Osteocyte (in vitro differentiated cells): ENCODE measurements at regions not wholly inside any gene's neighbourhood (a gene's known extent, or its start where the extent isn't known, plus 50 kb on each side); places are given as distances from the start of the nearest gene placed in this dataset.

Experiments
- DNase-seq: peaks from one replicate; pipeline ENCODE4 v3.0.0; 2021; ENCODE audit warnings: mixed read lengths; ENCODE audit not compliant: unreplicated experiment; ENCODE audit errors: extremely low spot score
- H3K27ac Mint-ChIP-seq: one replicate; pipeline ENCODE4 v1.8.0; 2021; ENCODE audit warnings: mild to moderate bottlenecking, mixed read lengths; ENCODE audit not compliant: unreplicated experiment
- H3K27me3 Mint-ChIP-seq: one replicate; pipeline ENCODE4 v1.8.0; 2021; ENCODE audit warnings: mixed read lengths; ENCODE audit not compliant: unreplicated experiment
- H3K36me3 Mint-ChIP-seq: one replicate; pipeline ENCODE4 v1.8.0; 2021; ENCODE audit warnings: mixed read lengths; ENCODE audit not compliant: unreplicated experiment
- H3K4me1 Mint-ChIP-seq: one replicate; pipeline ENCODE4 v1.8.0; 2021; ENCODE audit warnings: mixed read lengths; ENCODE audit not compliant: unreplicated experiment
- H3K4me3 Mint-ChIP-seq: one replicate; pipeline ENCODE4 v1.8.0; 2021; ENCODE audit warnings: mild to moderate bottlenecking, moderate library complexity, mixed read lengths; ENCODE audit not compliant: unreplicated experiment
- H3K9me3 Mint-ChIP-seq: one replicate; pipeline ENCODE4 v1.8.0; 2021; ENCODE audit warnings: mixed read lengths; ENCODE audit not compliant: unreplicated experiment
- TF ChIP-seq, protein P1 (sequence below): fragments of 200-600 bp; sonication (generic); IDR thresholded peaks from 2 replicates; pipeline ENCODE4 v1.5.0; 2021; ENCODE audit warnings: antibody characterized with exemption, mild to moderate bottlenecking, moderate library complexity

DNA sequence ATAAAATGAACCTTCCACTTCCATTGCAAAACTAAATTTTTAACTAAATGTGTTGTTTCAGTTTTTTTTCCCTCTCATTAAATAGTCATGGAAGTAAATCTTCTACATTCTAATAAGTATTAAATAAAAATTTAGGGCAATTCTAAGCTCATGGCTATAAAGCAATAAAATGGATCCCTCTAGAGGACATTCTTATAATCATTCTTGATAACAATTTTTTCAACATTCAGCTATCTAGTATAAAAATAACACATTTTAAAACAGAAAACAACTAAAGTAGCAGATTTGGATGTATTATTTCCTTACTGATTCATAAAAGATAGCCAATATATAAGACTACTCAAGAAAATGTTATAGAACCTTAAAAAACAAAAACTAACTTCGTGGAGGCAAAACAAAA, 393.1 kb downstream of the PLOD2 start:
- Mint-ChIP-seq H3K27ac (no peak overlapping the region), H3K9me3 (no peaks in the 10 kb centered on the region), H3K4me1 (no peaks in the 10 kb centered on the region), H3K27me3 (peaks cover 35% of the 10 kb centered on the region), H3K36me3 (no peaks in the 10 kb centered on the region), H3K4me3 (no peak overlapping the region)
- TF ChIP-seq, protein P1, sequence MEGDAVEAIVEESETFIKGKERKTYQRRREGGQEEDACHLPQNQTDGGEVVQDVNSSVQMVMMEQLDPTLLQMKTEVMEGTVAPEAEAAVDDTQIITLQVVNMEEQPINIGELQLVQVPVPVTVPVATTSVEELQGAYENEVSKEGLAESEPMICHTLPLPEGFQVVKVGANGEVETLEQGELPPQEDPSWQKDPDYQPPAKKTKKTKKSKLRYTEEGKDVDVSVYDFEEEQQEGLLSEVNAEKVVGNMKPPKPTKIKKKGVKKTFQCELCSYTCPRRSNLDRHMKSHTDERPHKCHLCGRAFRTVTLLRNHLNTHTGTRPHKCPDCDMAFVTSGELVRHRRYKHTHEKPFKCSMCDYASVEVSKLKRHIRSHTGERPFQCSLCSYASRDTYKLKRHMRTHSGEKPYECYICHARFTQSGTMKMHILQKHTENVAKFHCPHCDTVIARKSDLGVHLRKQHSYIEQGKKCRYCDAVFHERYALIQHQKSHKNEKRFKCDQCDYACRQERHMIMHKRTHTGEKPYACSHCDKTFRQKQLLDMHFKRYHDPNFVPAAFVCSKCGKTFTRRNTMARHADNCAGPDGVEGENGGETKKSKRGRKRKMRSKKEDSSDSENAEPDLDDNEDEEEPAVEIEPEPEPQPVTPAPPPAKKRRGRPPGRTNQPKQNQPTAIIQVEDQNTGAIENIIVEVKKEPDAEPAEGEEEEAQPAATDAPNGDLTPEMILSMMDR = peak; percentile 55
- no peak for DNase-seq

DNA sequence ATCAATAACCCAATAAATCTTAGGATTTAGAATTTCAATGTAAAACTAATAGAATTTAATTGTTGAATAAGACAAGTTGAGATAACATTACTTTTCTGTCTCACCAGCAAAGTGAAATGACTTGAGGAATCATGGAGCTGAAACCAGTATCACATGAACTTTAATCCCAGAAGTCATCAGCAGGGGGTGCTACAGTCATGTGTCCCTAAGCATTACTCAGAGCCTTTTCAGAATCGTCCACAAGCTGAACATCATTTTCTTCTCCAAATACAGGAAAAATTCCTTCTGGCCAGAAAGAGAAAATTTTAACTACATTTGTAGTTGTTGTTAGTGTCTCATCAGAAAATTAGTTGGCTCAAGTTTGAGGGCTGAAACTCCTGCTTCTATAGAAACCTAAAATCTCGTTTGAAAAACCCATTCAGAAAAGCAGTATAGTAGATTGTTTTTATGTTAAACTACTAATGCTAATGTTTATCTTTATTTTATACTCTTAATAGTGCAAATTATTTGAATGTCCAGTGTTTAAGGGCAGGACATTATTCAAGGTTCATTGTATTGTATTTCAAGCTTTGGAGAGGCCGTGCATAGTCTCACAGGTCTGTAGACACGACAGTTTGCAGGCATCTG, 384.1 kb downstream of the PLOD2 start:
- DNase-seq = no peak
- no peak overlapping the region for H3K4me3 Mint-ChIP-seq
- H3K27ac Mint-ChIP-seq = no peak overlapping the region
- H3K36me3 Mint-ChIP-seq = no peaks in the 10 kb centered on the region
- no peaks in the 10 kb centered on the region for H3K9me3 Mint-ChIP-seq
- H3K27me3 Mint-ChIP-seq = peaks cover 35% of the 10 kb centered on the region
- TF ChIP-seq, protein P1 = peak; percentile 77
- peaks cover 3% of the 10 kb centered on the region for H3K4me1 Mint-ChIP-seq

DNA sequence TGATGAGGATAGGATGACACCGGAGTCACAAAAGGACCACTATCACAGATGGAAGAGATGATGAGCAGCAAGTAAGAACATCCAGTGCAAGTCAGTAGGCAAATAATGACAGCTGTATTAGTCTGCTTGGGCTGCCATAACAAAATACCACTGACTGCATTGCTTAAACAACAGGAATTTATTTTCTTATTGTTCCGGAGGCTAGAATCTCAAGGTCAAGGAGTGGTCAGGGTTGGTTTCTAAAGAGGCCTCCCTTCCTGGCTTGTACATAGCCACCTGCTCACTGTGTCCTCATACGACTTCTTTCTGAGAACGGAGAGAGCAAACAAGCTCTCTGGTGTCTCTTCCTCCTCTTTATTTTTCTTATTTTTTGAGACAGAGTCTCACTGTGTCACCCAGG, 380.7 kb downstream of the PLOD2 start:
- peaks cover 3% of the 10 kb centered on the region for H3K4me1 Mint-ChIP-seq
- H3K9me3 Mint-ChIP-seq = no peaks in the 10 kb centered on the region
- H3K4me3 Mint-ChIP-seq = no peak overlapping the region
- DNase-seq = no peak
- H3K36me3 Mint-ChIP-seq = no peaks in the 10 kb centered on the region
- TF ChIP-seq, protein P1 = no peak
- no peak overlapping the region for H3K27ac Mint-ChIP-seq
- peaks cover 18% of the 10 kb centered on the region for H3K27me3 Mint-ChIP-seq

DNA sequence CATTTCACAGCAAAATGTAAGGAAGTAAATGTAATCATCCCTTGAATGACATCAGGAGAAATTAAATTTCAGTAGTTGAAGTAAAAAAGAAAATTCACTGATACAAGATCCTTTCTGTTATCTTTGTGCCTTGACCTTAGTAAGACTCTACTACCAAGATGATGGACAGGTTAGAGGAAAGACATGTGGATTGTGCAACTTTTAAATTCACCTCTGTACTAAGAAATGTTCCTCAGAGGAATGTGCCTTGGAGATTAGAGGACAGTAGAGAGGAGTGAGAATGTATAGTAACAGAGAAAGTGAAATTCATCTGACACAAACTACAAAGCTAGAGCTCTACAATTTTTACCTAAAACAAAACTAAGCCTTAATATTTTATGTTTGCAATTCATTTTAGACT, 375.3 kb downstream of the PLOD2 start:
- Mint-ChIP-seq H3K27me3 (peaks cover 19% of the 10 kb centered on the region), H3K4me3 (no peak overlapping the region), H3K27ac (no peak overlapping the region), H3K9me3 (no peaks in the 10 kb centered on the region), H3K36me3 (no peaks in the 10 kb centered on the region), H3K4me1 (no peaks in the 10 kb centered on the region)
- TF ChIP-seq, protein P1 = no peak
- DNase-seq = no peak

DNA sequence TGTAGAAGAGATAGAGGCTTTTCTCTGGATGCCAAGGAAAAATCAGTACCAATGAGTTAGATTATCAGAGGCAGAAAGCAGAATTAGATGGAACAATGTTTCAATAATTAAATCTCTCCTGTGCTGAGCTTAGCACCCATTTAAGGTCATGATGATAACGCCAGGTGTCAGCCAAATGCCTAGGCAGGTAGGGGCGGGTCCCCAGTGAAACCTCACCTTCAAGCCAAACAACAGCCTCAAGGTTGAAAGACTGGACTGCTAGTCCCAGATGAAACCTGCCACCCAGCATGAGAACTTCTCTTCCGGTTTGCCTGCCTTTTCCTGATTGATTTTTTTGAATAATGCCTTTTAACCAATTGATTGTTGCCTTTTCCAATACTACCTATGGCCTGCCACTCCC, 363.0 kb downstream of the PLOD2 start:
- Mint-ChIP-seq H3K4me3 (no peak overlapping the region), H3K4me1 (peaks cover 41% of the 10 kb centered on the region), H3K36me3 (no peaks in the 10 kb centered on the region), H3K27ac (peak overlapping the region; percentile 70), H3K9me3 (peaks cover 7% of the 10 kb centered on the region), H3K27me3 (peaks cover 3% of the 10 kb centered on the region)
- TF ChIP-seq, protein P1 = no peak
- no peak for DNase-seq
